DMS 273 (cell line): ENCODE measurements at regions not wholly inside any gene's neighbourhood (a gene's known extent, or its start where the extent isn't known, plus 50 kb on each side); places are given as distances from the start of the nearest gene placed in this dataset.
A peak's percentile ranks its signal among the peaks of the same experiment; 100 is the strongest.

Source experiments
- DNase-seq: peaks from one replicate; lab custom pipeline; 2025; ENCODE audit not compliant: unreplicated experiment; lab: John Stamatoyannopoulos, UW

GRCh38 chr17:59451706-59452105 lies 113.7 kb upstream of the DHX40 start:
- DNase-seq: no peak

- no peak for DNase-seq
Measured at GRCh38 chr17:59454633-59455105, 110.7 kb upstream of the DHX40 start.

- no peak for DNase-seq
Measured at GRCh38 chr17:59456428-59456827, 109.0 kb upstream of the DHX40 start.

- DNase-seq: no peak
Measured at GRCh38 chr17:59456923-59457615, 108.3 kb upstream of the DHX40 start.

GRCh38 chr17:59462385-59462784 lies 103.0 kb upstream of the DHX40 start:
- DNase-seq: no peak

GRCh38 chr17:59464246-59464645 lies 101.2 kb upstream of the DHX40 start:
- DNase-seq: no peak

- DNase-seq: no peak
Measured at GRCh38 chr17:59465949-59466307, 99.5 kb upstream of the DHX40 start.

- peak; percentile 30 for DNase-seq
Measured at GRCh38 chr17:59466946-59467801, 98.2 kb upstream of the DHX40 start.

- no peak for DNase-seq
Measured at GRCh38 chr17:59469786-59470485, 95.5 kb upstream of the DHX40 start.

GRCh38 chr17:59470624-59471297 lies 94.6 kb upstream of the DHX40 start:
- no peak for DNase-seq

GRCh38 chr17:59476413-59476812 lies 89.0 kb upstream of the DHX40 start:
- DNase-seq: no peak

GRCh38 chr17:59479141-59479540 lies 86.3 kb upstream of the DHX40 start:
- DNase-seq: no peak

GRCh38 chr17:59483860-59484259 lies 81.5 kb upstream of the DHX40 start:
- DNase-seq: no peak

- DNase-seq: no peak
Measured at GRCh38 chr17:59485015-59485414, 80.4 kb upstream of the DHX40 start.

- DNase-seq: no peak
Measured at GRCh38 chr17:59485946-59486345, 79.5 kb upstream of the DHX40 start.

- DNase-seq: no peak
Measured at GRCh38 chr17:59487161-59487873, 78.1 kb upstream of the DHX40 start.

- DNase-seq: no peak
Measured at GRCh38 chr17:59488805-59489204, 76.6 kb upstream of the DHX40 start.

- peak; percentile 18 for DNase-seq
Measured at GRCh38 chr17:59490216-59490615, 75.2 kb upstream of the DHX40 start.

- no peak for DNase-seq
Measured at GRCh38 chr17:59491353-59492090, 73.9 kb upstream of the DHX40 start.

- no peak for DNase-seq
Measured at GRCh38 chr17:59492091-59492451, 73.3 kb upstream of the DHX40 start.
